ENCODE measurements at regions not wholly inside any gene's neighbourhood (a gene's known extent, or its start where the extent isn't known, plus 50 kb on each side); places are given as distances from the start of the nearest gene placed in this dataset.
A peak's percentile ranks its signal among the peaks of the same experiment; 100 is the strongest.
"Not testable (repeated sequence)": the region's sequence is repeated elsewhere in the genome, so short reads cannot be mapped to it uniquely, and the experiment has no call there.

DNA sequence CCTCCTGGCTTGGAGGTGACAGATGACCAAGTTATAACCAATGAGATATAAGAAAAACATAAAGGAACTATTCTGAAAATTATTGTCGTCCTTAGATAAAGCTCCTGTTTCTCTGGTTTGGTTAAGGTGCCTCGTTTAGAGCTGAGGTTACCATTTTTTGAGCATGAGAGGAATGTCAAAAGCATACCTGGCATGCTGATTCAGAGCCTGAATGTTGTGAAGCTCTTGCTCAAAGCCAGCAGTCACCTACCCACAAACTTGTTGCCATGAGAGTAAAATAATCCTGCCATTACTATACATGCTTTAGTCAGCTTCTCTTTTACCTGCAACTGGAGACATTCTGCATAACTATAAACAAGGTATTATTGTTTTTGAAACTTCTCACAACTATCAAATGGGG, 1116.2 kb downstream of the DIAPH3 start:
- no peaks in the 10 kb centered on the region for H3K27me3 ChIP-seq (ENCODE audit: control insufficient read depth, insufficient read depth, low read length, poor library complexity, severe bottlenecking)
- H3K36me3 ChIP-seq (ENCODE audit: control insufficient read depth, insufficient read depth, low read length): no peaks in the 10 kb centered on the region
- 89 to 91% methylated on average over 2 of the region's 2 CpGs for WGBS, 2 experiments

GRCh38 chr13:59061621-59062020, 1102.1 kb downstream of the DIAPH3 start:
- WGBS, 2 experiments: 85 to 89% methylated on average over 1 of the region's 1 CpG
- Histone ChIP-seq H3K36me3 (ENCODE audit: control insufficient read depth, insufficient read depth, low read length) (no peaks in the 10 kb centered on the region), H3K27me3 (ENCODE audit: control insufficient read depth, insufficient read depth, low read length, poor library complexity, severe bottlenecking) (no peaks in the 10 kb centered on the region), H3K27ac (ENCODE audit: insufficient read depth, low read depth, low read length, poor library complexity, severe bottlenecking) (no peak overlapping the region), H3K4me1 (ENCODE audit: control insufficient read depth, insufficient read depth, low read length) (no peaks in the 10 kb centered on the region), H3K4me3 (ENCODE audit: insufficient read depth, low read depth, low read length) (no peak overlapping the region), H3K9me3 (ENCODE audit: control insufficient read depth, low read length) (no peaks in the 10 kb centered on the region)

More for the DNA sequence above, 1116.2 kb downstream of the DIAPH3 start:
- H3K27ac ChIP-seq (ENCODE audit: insufficient read depth, low read depth, low read length, poor library complexity, severe bottlenecking): no peak overlapping the region
- H3K4me3 ChIP-seq (ENCODE audit: insufficient read depth, low read depth, low read length): no peak overlapping the region
- H3K9me3 ChIP-seq (ENCODE audit: control insufficient read depth, low read length): no peaks in the 10 kb centered on the region
- no peaks in the 10 kb centered on the region for H3K4me1 ChIP-seq (ENCODE audit: control insufficient read depth, insufficient read depth, low read length)

GRCh38 chr13:59064042-59064441, 1099.7 kb downstream of the DIAPH3 start:
- H3K9me3 ChIP-seq (ENCODE audit: control insufficient read depth, low read length): no peaks in the 10 kb centered on the region
- no peak overlapping the region for H3K27ac ChIP-seq (ENCODE audit: insufficient read depth, low read depth, low read length, poor library complexity, severe bottlenecking)
- H3K4me3 ChIP-seq (ENCODE audit: insufficient read depth, low read depth, low read length): no peak overlapping the region
- no peaks in the 10 kb centered on the region for H3K27me3 ChIP-seq (ENCODE audit: control insufficient read depth, insufficient read depth, low read length, poor library complexity, severe bottlenecking)
- no peaks in the 10 kb centered on the region for H3K36me3 ChIP-seq (ENCODE audit: control insufficient read depth, insufficient read depth, low read length)
- WGBS, 2 experiments: 83% methylated on average over 1 of the region's 1 CpG
- H3K4me1 ChIP-seq (ENCODE audit: control insufficient read depth, insufficient read depth, low read length): no peaks in the 10 kb centered on the region

DNA sequence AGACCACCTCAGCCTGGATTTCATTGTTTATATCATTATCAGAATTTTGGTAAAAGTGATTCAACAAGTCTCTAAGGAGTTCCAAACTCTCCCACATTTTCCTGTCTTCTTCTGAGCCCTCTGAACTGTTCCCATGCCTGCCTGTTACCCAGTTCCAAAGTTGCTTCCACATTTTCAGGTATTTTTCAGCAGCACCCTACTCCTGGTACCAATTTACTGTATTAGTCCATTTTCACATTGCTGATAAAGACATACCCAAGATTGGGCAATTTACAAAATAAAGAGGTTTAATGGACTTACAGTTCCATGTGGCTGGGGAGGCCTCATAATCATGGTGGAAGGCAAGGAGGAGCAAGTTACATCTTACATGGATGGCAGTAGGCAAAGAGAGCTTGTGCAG, 1087.3 kb downstream of the DIAPH3 start:
- not testable (repeated sequence) for H3K27ac ChIP-seq (ENCODE audit: insufficient read depth, low read depth, low read length, poor library complexity, severe bottlenecking); H3K4me3 ChIP-seq (ENCODE audit: insufficient read depth, low read depth, low read length); H3K9me3 ChIP-seq (ENCODE audit: control insufficient read depth, low read length); H3K27me3 ChIP-seq (ENCODE audit: control insufficient read depth, insufficient read depth, low read length, poor library complexity, severe bottlenecking); H3K36me3 ChIP-seq (ENCODE audit: control insufficient read depth, insufficient read depth, low read length); H3K4me1 ChIP-seq (ENCODE audit: control insufficient read depth, insufficient read depth, low read length)

GRCh38 chr13:59086147-59086546, 1077.6 kb downstream of the DIAPH3 start:
- no peaks in the 10 kb centered on the region for H3K36me3 ChIP-seq (ENCODE audit: control insufficient read depth, insufficient read depth, low read length)
- no peak overlapping the region for H3K27ac ChIP-seq (ENCODE audit: insufficient read depth, low read depth, low read length, poor library complexity, severe bottlenecking)
- no peaks in the 10 kb centered on the region for H3K9me3 ChIP-seq (ENCODE audit: control insufficient read depth, low read length)
- no peak overlapping the region for H3K4me3 ChIP-seq (ENCODE audit: insufficient read depth, low read depth, low read length)
- WGBS, 2 experiments: 90 to 100% methylated on average over 1 of the region's 2 CpGs
- no peaks in the 10 kb centered on the region for H3K27me3 ChIP-seq (ENCODE audit: control insufficient read depth, insufficient read depth, low read length, poor library complexity, severe bottlenecking)
- H3K4me1 ChIP-seq (ENCODE audit: control insufficient read depth, insufficient read depth, low read length): no peaks in the 10 kb centered on the region

DNA sequence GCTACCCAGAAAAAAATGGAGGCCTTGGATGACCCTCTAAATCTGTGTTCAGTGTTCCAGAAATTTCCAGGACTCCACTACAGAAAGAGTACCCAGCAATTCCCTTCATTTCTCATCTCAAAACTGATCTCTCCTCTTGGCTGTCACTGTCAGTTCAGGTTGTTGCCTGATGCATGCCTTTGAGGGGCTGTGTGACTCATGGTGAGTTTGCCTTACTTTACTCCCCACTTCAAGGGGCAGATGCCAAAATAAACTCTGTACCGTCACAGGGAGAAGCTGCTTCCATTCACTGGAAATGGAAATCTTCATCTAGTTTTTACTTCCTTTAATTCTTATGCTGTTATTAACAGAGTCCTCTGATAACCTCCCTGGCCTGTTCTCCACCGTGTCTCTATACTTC, 1075.0 kb downstream of the DIAPH3 start:
- no peaks in the 10 kb centered on the region for H3K9me3 ChIP-seq (ENCODE audit: control insufficient read depth, low read length)
- no peaks in the 10 kb centered on the region for H3K27me3 ChIP-seq (ENCODE audit: control insufficient read depth, insufficient read depth, low read length, poor library complexity, severe bottlenecking)
- WGBS, 2 experiments: 89 to 100% methylated on average over 2 of the region's 2 CpGs
- H3K4me3 ChIP-seq (ENCODE audit: insufficient read depth, low read depth, low read length): no peak overlapping the region
- no peak overlapping the region for H3K27ac ChIP-seq (ENCODE audit: insufficient read depth, low read depth, low read length, poor library complexity, severe bottlenecking)
- H3K36me3 ChIP-seq (ENCODE audit: control insufficient read depth, insufficient read depth, low read length): no peaks in the 10 kb centered on the region
- H3K4me1 ChIP-seq (ENCODE audit: control insufficient read depth, insufficient read depth, low read length): no peaks in the 10 kb centered on the region

DNA sequence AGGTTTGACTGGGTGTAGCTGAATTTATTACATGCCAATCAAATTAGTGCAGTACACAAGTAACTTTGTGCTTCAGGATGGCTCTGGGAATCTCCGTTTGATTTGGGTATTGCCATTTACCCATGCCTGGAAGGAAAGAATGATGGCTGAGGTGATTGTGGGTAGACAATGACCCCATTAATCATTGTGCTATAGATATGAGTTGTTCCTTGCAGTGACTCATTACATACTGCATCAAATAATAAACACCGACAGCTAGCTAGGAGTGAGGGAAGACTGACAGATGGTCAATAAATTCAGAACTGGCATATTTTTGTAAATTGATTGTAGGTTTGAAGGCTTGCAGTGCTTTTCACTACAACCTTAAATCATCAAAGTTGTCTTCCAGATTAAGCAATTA, 1069.5 kb downstream of the DIAPH3 start:
- H3K27me3 ChIP-seq (ENCODE audit: control insufficient read depth, insufficient read depth, low read length, poor library complexity, severe bottlenecking): no peaks in the 10 kb centered on the region
- 78 to 79% methylated on average over 1 of the region's 2 CpGs for WGBS, 2 experiments

DNA sequence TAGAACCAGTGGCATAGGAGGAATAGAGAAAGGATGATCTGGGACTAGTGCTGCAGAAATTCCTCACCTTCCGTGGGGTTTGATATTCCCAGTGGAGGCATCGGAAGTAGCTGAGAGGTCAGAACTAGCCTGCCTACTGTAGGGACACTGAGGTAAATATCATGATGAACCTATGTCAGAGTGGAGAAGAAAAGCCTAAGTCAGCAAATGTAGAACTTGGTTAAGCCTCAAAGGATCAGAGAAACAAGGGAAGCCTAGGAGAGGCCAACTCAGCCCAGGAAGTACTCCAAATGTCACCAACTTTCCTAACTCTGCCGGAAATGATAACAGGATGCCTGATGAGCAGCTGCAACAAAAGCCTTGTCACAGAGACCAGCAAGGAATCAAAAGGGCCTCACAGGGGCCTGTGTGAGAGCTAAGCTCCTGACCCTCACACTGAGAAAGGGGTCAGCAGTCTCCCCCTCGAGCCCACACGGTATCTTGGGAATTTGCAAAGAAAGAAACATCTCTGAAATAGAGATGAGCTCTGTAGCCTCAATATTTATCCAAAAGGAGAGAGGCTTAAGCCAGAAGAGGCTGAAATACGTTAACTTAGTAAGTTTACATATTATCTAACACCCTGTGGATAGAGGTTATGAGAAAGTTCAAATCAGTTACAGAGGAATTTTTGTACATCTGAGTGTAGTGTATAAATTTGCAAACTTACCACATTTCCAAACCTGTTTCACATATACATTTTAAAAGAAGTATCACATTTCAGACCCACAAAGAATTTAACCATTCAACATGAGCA, 1064.3 kb downstream of the DIAPH3 start:
- Histone ChIP-seq H3K27ac (ENCODE audit: insufficient read depth, low read depth, low read length, poor library complexity, severe bottlenecking) (peak overlapping the region; percentile 51), H3K36me3 (ENCODE audit: control insufficient read depth, insufficient read depth, low read length) (no peaks in the 10 kb centered on the region), H3K9me3 (ENCODE audit: control insufficient read depth, low read length) (no peaks in the 10 kb centered on the region), H3K4me3 (ENCODE audit: insufficient read depth, low read depth, low read length) (no peak overlapping the region), H3K27me3 (ENCODE audit: control insufficient read depth, insufficient read depth, low read length, poor library complexity, severe bottlenecking) (no peaks in the 10 kb centered on the region), H3K4me1 (ENCODE audit: control insufficient read depth, insufficient read depth, low read length) (peaks cover 12% of the 10 kb centered on the region)
- 54 to 57% methylated on average over 6 of the region's 6 CpGs for WGBS, 2 experiments

More for the DNA sequence above, 1069.5 kb downstream of the DIAPH3 start:
- H3K27ac ChIP-seq (ENCODE audit: insufficient read depth, low read depth, low read length, poor library complexity, severe bottlenecking): no peak overlapping the region
- no peaks in the 10 kb centered on the region for H3K9me3 ChIP-seq (ENCODE audit: control insufficient read depth, low read length)
- H3K36me3 ChIP-seq (ENCODE audit: control insufficient read depth, insufficient read depth, low read length): no peaks in the 10 kb centered on the region
- no peak overlapping the region for H3K4me3 ChIP-seq (ENCODE audit: insufficient read depth, low read depth, low read length)
- peaks cover 4% of the 10 kb centered on the region for H3K4me1 ChIP-seq (ENCODE audit: control insufficient read depth, insufficient read depth, low read length)

DNA sequence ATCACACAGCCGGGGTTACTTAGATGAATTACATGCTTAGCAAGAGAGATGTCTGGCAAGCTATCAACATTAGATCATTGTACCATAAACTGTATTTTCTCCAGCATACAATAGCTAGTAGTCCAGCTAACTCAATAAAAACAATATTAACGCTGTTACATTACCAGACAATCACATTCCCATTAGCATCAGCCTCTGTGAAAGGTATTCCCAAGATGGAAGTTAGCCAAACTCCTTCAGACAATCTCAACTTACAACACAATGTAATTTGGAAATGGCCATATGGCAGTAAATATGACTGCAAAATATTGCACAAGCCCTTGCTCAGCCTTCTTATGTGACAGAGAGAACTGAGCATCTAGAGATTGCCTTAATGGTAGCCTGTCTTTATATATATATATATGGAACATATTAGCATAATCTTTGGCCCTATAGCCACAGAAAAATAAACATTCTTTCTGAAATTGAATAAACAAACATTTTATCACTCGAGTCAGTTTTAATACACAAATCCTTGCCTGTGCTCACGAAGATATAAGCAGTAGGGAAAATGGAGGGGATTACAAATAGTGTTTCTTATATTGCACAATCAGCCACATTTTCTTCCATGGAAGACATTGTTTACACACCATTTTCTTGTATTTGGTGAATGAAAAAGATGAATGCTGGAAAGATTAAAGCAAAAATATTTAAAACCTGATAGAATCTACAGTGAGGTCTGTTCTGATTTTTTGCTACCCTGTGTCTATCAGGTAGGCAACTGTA, 1060.5 kb downstream of the DIAPH3 start:
- no peak overlapping the region for H3K4me3 ChIP-seq (ENCODE audit: insufficient read depth, low read depth, low read length)
- H3K27me3 ChIP-seq (ENCODE audit: control insufficient read depth, insufficient read depth, low read length, poor library complexity, severe bottlenecking): no peaks in the 10 kb centered on the region
- H3K9me3 ChIP-seq (ENCODE audit: control insufficient read depth, low read length): no peaks in the 10 kb centered on the region
- H3K36me3 ChIP-seq (ENCODE audit: control insufficient read depth, insufficient read depth, low read length): no peaks in the 10 kb centered on the region
- H3K4me1 ChIP-seq (ENCODE audit: control insufficient read depth, insufficient read depth, low read length): peaks cover 12% of the 10 kb centered on the region
- WGBS, 2 experiments: 88 to 93% methylated on average over 3 of the region's 4 CpGs
- H3K27ac ChIP-seq (ENCODE audit: insufficient read depth, low read depth, low read length, poor library complexity, severe bottlenecking): no peak overlapping the region

DNA sequence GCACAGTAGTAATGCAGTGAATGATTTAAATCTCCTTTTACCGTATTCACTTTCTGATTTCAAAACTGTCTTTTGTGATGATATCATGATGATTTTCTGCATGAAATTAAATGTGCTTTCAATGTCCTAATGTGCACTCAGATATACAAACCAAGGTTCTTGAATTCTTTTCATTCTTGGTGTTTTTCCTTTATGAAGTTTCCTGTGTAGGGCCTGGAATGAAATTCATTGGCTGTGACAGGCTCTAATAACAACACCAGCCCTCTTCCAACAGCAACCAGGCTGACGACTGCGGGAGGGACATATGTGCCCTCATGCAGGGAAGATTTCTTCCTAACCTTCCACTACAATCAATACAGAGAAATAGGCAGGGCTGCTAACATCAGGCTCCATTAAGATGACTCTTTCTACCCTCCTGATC, 1052.0 kb downstream of the DIAPH3 start:
- H3K4me1 ChIP-seq (ENCODE audit: control insufficient read depth, insufficient read depth, low read length): peaks cover 14% of the 10 kb centered on the region
- no peaks in the 10 kb centered on the region for H3K9me3 ChIP-seq (ENCODE audit: control insufficient read depth, low read length)
- no peaks in the 10 kb centered on the region for H3K27me3 ChIP-seq (ENCODE audit: control insufficient read depth, insufficient read depth, low read length, poor library complexity, severe bottlenecking)
- no peak overlapping the region for H3K4me3 ChIP-seq (ENCODE audit: insufficient read depth, low read depth, low read length)
- WGBS, 2 experiments: 45 to 59% methylated on average over 2 of the region's 3 CpGs
- H3K27ac ChIP-seq (ENCODE audit: insufficient read depth, low read depth, low read length, poor library complexity, severe bottlenecking): peak overlapping the region; percentile 60
- no peaks in the 10 kb centered on the region for H3K36me3 ChIP-seq (ENCODE audit: control insufficient read depth, insufficient read depth, low read length)

Measured in ectodermal cell (in vitro differentiated cells).